ENCODE measurements at regions not wholly inside any gene's neighbourhood (a gene's known extent, or its start where the extent isn't known, plus 50 kb on each side); places are given as distances from the start of the nearest gene placed in this dataset.

GRCh38 chr2:118496870-118497611 is 350.4 kb downstream of the EN1 start:
- DNase-seq: no peak

- DNase-seq: no peak
Observed at GRCh38 chr2:118496467-118496866, 351.0 kb downstream of the EN1 start.

- no peak for DNase-seq
Observed at GRCh38 chr2:118495290-118495689, 352.2 kb downstream of the EN1 start.

- no peak for DNase-seq
Observed at GRCh38 chr2:118493213-118493612, 354.2 kb downstream of the EN1 start.

GRCh38 chr2:118492335-118492734 is 355.1 kb downstream of the EN1 start:
- no peak for DNase-seq

GRCh38 chr2:118490330-118490729 is 357.1 kb downstream of the EN1 start:
- DNase-seq: no peak

- no peak for DNase-seq
Observed at GRCh38 chr2:118489712-118490299, 357.6 kb downstream of the EN1 start.

GRCh38 chr2:118481299-118481698 is 366.1 kb downstream of the EN1 start:
- DNase-seq: no peak

GRCh38 chr2:118479020-118479419 is 368.4 kb downstream of the EN1 start:
- DNase-seq: no peak

- no peak for DNase-seq
Observed at GRCh38 chr2:118477111-118477862, 370.2 kb downstream of the EN1 start.

- DNase-seq: no peak
Observed at GRCh38 chr2:118475622-118476205, 371.7 kb downstream of the EN1 start.

- no peak for DNase-seq
Observed at GRCh38 chr2:118474541-118474920, 372.9 kb downstream of the EN1 start.

GRCh38 chr2:118473846-118474540 is 373.5 kb downstream of the EN1 start:
- no peak for DNase-seq

- DNase-seq: no peak
Observed at GRCh38 chr2:118473241-118473640, 374.2 kb downstream of the EN1 start.

GRCh38 chr2:118470297-118470696 is 377.2 kb downstream of the EN1 start:
- DNase-seq: no peak

- DNase-seq: no peak
Observed at GRCh38 chr2:118469103-118469502, 378.3 kb downstream of the EN1 start.

- no peak for DNase-seq
Observed at GRCh38 chr2:118464546-118465265, 376.4 kb downstream of the INSIG2 start.

GRCh38 chr2:118464046-118464445 is 375.8 kb downstream of the INSIG2 start:
- no peak for DNase-seq

GRCh38 chr2:118460425-118460824 is 372.2 kb downstream of the INSIG2 start:
- no peak for DNase-seq

GRCh38 chr2:118459426-118459825 is 371.2 kb downstream of the INSIG2 start:
- DNase-seq: no peak

GRCh38 chr2:118457951-118458350 is 369.7 kb downstream of the INSIG2 start:
- DNase-seq: no peak

- DNase-seq: no peak
Observed at GRCh38 chr2:118449401-118449800, 361.1 kb downstream of the INSIG2 start.

Measured in SHP77 treated with DMSO at 0.1 percent for 48 hours (cell line).